UCSD-AML1 (cell line): ENCODE measurements at regions not wholly inside any gene's neighbourhood (a gene's known extent, or its start where the extent isn't known, plus 50 kb on each side); places are given as distances from the start of the nearest gene placed in this dataset.

Experiments
- DNase-seq: peaks from one replicate; lab custom pipeline; 2025; ENCODE audit not compliant: unreplicated experiment; lab: John Stamatoyannopoulos, UW

GRCh38 chr2:82283075-82283474 lies 1978.5 kb upstream of the LRRTM1 start:
- no peak for DNase-seq

- DNase-seq = peak; percentile 8
Measured at GRCh38 chr2:82282111-82282882, 1977.7 kb upstream of the LRRTM1 start.

- no peak for DNase-seq
Measured at GRCh38 chr2:82279367-82279766, 1974.8 kb upstream of the LRRTM1 start.

- no peak for DNase-seq
Measured at GRCh38 chr2:82278416-82278815, 1973.9 kb upstream of the LRRTM1 start.

GRCh38 chr2:82275599-82275998 lies 1971.0 kb upstream of the LRRTM1 start:
- no peak for DNase-seq

GRCh38 chr2:82268446-82268845 lies 1963.9 kb upstream of the LRRTM1 start:
- DNase-seq = no peak

- DNase-seq = no peak
Measured at GRCh38 chr2:82260521-82260920, 1956.0 kb upstream of the LRRTM1 start.

- no peak for DNase-seq
Measured at GRCh38 chr2:82259551-82259950, 1955.0 kb upstream of the LRRTM1 start.

- DNase-seq = no peak
Measured at GRCh38 chr2:82257796-82258555, 1953.4 kb upstream of the LRRTM1 start.

GRCh38 chr2:82256983-82257632 lies 1952.6 kb upstream of the LRRTM1 start:
- no peak for DNase-seq

GRCh38 chr2:82256288-82256687 lies 1951.7 kb upstream of the LRRTM1 start:
- DNase-seq = no peak

GRCh38 chr2:82254728-82255127 lies 1950.2 kb upstream of the LRRTM1 start:
- DNase-seq = no peak

GRCh38 chr2:82246220-82246775 lies 1941.7 kb upstream of the LRRTM1 start:
- no peak for DNase-seq

- no peak for DNase-seq
Measured at GRCh38 chr2:82239176-82239575, 1934.6 kb upstream of the LRRTM1 start.

- no peak for DNase-seq
Measured at GRCh38 chr2:82237994-82238662, 1933.6 kb upstream of the LRRTM1 start.

GRCh38 chr2:82234283-82234874 lies 1929.8 kb upstream of the LRRTM1 start:
- no peak for DNase-seq

- DNase-seq = no peak
Measured at GRCh38 chr2:82233806-82234205, 1929.3 kb upstream of the LRRTM1 start.

GRCh38 chr2:82230406-82230805 lies 1925.9 kb upstream of the LRRTM1 start:
- DNase-seq = no peak

- no peak for DNase-seq
Measured at GRCh38 chr2:82226441-82226840, 1921.9 kb upstream of the LRRTM1 start.

- no peak for DNase-seq
Measured at GRCh38 chr2:82224301-82224940, 1919.9 kb upstream of the LRRTM1 start.
